Fibroblast of lung (primary cell): ENCODE measurements at regions not wholly inside any gene's neighbourhood (a gene's known extent, or its start where the extent isn't known, plus 50 kb on each side); places are given as distances from the start of the nearest gene placed in this dataset.

Experiments
- DNase-seq, 2 donors: peaks; one replicate each; pipeline versions ENCODE4 v3.0.0 to v3.0.0-alpha.2; 2010; ENCODE audit warnings: low read depth in 2 of 2
- H2AFZ ChIP-seq: 2 replicates; pipeline ENCODE4 v1.5.1; 2012; ENCODE audit warnings: low read length, control low read depth, inconsistent platforms
- H3K27ac ChIP-seq: 2 replicates; pipeline ENCODE4 v1.5.1; 2011; ENCODE audit warnings: low read length, control low read depth; ENCODE audit not compliant: insufficient read depth
- H3K27me3 ChIP-seq: 2 replicates; pipeline ENCODE4 v1.5.1; 2011; ENCODE audit warnings: mild to moderate bottlenecking, low read length; ENCODE audit not compliant: control insufficient read depth, insufficient read depth
- H3K36me3 ChIP-seq: 2 replicates; pipeline ENCODE4 v1.5.1; 2011; ENCODE audit warnings: low read length; ENCODE audit not compliant: control insufficient read depth, insufficient read depth
- H3K4me1 ChIP-seq: 2 replicates; pipeline ENCODE4 v1.5.1; 2011; ENCODE audit warnings: low read length; ENCODE audit not compliant: control insufficient read depth, insufficient read depth; ENCODE audit errors: extremely low read depth
- H3K4me2 ChIP-seq: 2 replicates; pipeline ENCODE4 v1.5.1; 2011; ENCODE audit warnings: low read length, control low read depth; ENCODE audit not compliant: insufficient read depth; ENCODE audit errors: extremely low read depth
- H3K4me3 ChIP-seq, 4 experiments: fragments of 200-600 bp in 1 of 4; sonication (generic) in 1 of 4; replicated peaks in 1 of 4; 2 replicates each; pipeline ENCODE4 v1.5.1; 2011 to 2016; ENCODE audit warnings: low read length in 4 of 4, low read depth in 3 of 4, mild to moderate bottlenecking in 3 of 4, control low read depth in 2 of 4, inconsistent platforms in 1 of 4, mixed read lengths in 1 of 4; ENCODE audit not compliant: insufficient read depth in 1 of 4; ENCODE audit errors: control extremely low read depth in 1 of 4
- H3K79me2 ChIP-seq: 2 replicates; pipeline ENCODE4 v1.5.1; 2012; ENCODE audit warnings: mild to moderate bottlenecking, low read length, inconsistent platforms; ENCODE audit not compliant: control insufficient read depth, insufficient read depth
- H3K9ac ChIP-seq: 2 replicates; pipeline ENCODE4 v1.5.1; 2011; ENCODE audit warnings: mild to moderate bottlenecking, low read length, control low read depth; ENCODE audit not compliant: insufficient read depth
- H3K9me3 ChIP-seq: 2 replicates; pipeline ENCODE4 v1.5.1; 2012; ENCODE audit warnings: low read depth, low read length; ENCODE audit not compliant: control insufficient read depth, insufficient read depth
- H4K20me1 ChIP-seq: 2 replicates; pipeline ENCODE4 v1.5.1; 2011; ENCODE audit warnings: low read length; ENCODE audit not compliant: control insufficient read depth, insufficient read depth; ENCODE audit errors: extremely low read depth
- CTCF ChIP-seq, 2 donors: IDR thresholded peaks in 1 of 2; conservative IDR thresholded peaks in 1 of 2; 1 replicate in 1 of 2; 2 replicates in 1 of 2; pipeline ENCODE4 v1.5.1; 2011 to 2012; ENCODE audit warnings: low read length in 2 of 2, control low read depth in 1 of 2, inconsistent platforms in 1 of 2, low read depth in 1 of 2, mild to moderate bottlenecking in 1 of 2
- EZH2 ChIP-seq: IDR thresholded peaks from 2 replicates; pipeline ENCODE4 v1.5.1; 2012; ENCODE audit warnings: low read length, control low read depth, mild to moderate bottlenecking; ENCODE audit errors: missing control alignments

GRCh38 chr11:82176945-82177344 is 556.7 kb downstream of the FAM181B start:
- H3K4me2 ChIP-seq: no peak overlapping the region
- H4K20me1 ChIP-seq: no peaks in the 10 kb centered on the region
- no peak overlapping the region for H3K4me3 ChIP-seq
- H2AFZ ChIP-seq: no peak overlapping the region
- no peaks in the 10 kb centered on the region for H3K27me3 ChIP-seq
- no peaks in the 10 kb centered on the region for H3K9me3 ChIP-seq
- no peak overlapping the region for H3K9ac ChIP-seq
- H3K4me1 ChIP-seq: no peaks in the 10 kb centered on the region
- no peak overlapping the region for H3K27ac ChIP-seq
- no peaks in the 10 kb centered on the region for H3K36me3 ChIP-seq
- DNase-seq: no peak
- TF ChIP-seq EZH2 (no peak), CTCF (conservative IDR thresholded peaks at IDR 0.05 in 1 of 2, IDR thresholded peaks at IDR 0.05 in 1 of 2; ENCODE audit: low read depth in 1 of 2, low read length in 2 of 2) (no peak)
- H3K79me2 ChIP-seq: no peaks in the 10 kb centered on the region

- Histone ChIP-seq H3K27me3 (no peaks in the 10 kb centered on the region), H3K4me1 (no peaks in the 10 kb centered on the region), H4K20me1 (no peaks in the 10 kb centered on the region), H3K4me3 (no peak overlapping the region), H3K36me3 (no peaks in the 10 kb centered on the region), H3K9ac (no peak overlapping the region), H3K27ac (no peak overlapping the region), H3K9me3 (no peaks in the 10 kb centered on the region), H3K4me2 (no peak overlapping the region), H3K79me2 (no peaks in the 10 kb centered on the region), H2AFZ (no peak overlapping the region)
- TF ChIP-seq EZH2 (no peak), CTCF (conservative IDR thresholded peaks at IDR 0.05 in 1 of 2, IDR thresholded peaks at IDR 0.05 in 1 of 2; ENCODE audit: low read depth in 1 of 2, low read length in 2 of 2) (no peak)
- no peak for DNase-seq
Observed at GRCh38 chr11:82176365-82176764, 557.3 kb downstream of the FAM181B start.

GRCh38 chr11:82174610-82175009 is 559.1 kb downstream of the FAM181B start:
- TF ChIP-seq CTCF (conservative IDR thresholded peaks at IDR 0.05 in 1 of 2, IDR thresholded peaks at IDR 0.05 in 1 of 2; ENCODE audit: low read depth in 1 of 2, low read length in 2 of 2) (no peak), EZH2 (no peak)
- Histone ChIP-seq H3K4me3 (no peak overlapping the region), H2AFZ (no peak overlapping the region), H3K9me3 (no peaks in the 10 kb centered on the region), H3K27ac (no peak overlapping the region), H3K27me3 (no peaks in the 10 kb centered on the region), H3K79me2 (no peaks in the 10 kb centered on the region), H3K4me2 (no peak overlapping the region), H3K36me3 (no peaks in the 10 kb centered on the region), H3K4me1 (no peaks in the 10 kb centered on the region), H3K9ac (no peak overlapping the region), H4K20me1 (no peaks in the 10 kb centered on the region)
- DNase-seq: no peak
